ENCODE measurements at regions not wholly inside any gene's neighbourhood (a gene's known extent, or its start where the extent isn't known, plus 50 kb on each side); places are given as distances from the start of the nearest gene placed in this dataset.

GRCh38 chr6:125485757-125486156 is 184.0 kb upstream of the HDDC2 start:
- dilution Hi-C loops (cut with MboI; ENCODE audit: extremely low pct_ligation_motif_present, low sequenced_read_pairs) (no loop called here), intact Hi-C loops (cut with micrococcal nuclease) (no loop called here)
- no TSS peak for BruUV-seq (replicated peaks)
- no peaks in the 10 kb centered on the region for H3K36me3 ChIP-seq (ENCODE audit: control insufficient read depth in 2 of 2, extremely low read depth in 1 of 2, insufficient read depth in 2 of 2, low read length in 2 of 2)
- TF ChIP-seq JUN (IDR thresholded peaks at IDR 0.05; ENCODE audit: borderline replicate concordance, insufficient read depth, insufficient read length, low read depth) (no peak), POLR2AphosphoS5 (IDR thresholded peaks at IDR 0.05; ENCODE audit: insufficient read depth, low read depth, low read length) (no peak), EZH2 (IDR thresholded peaks at IDR 0.05; ENCODE audit: borderline replicate concordance, low read depth, low read length, severe bottlenecking) (no peak), MAX (IDR thresholded peaks at IDR 0.05; ENCODE audit: insufficient read depth, insufficient read length) (no peak), GATA2 (IDR thresholded peaks at IDR 0.05; ENCODE audit: insufficient read depth, insufficient read length, low read depth, low read length) (no peak), FOS (IDR thresholded peaks at IDR 0.05; ENCODE audit: borderline replicate concordance, insufficient read depth, low read length) (no peak), MYC (IDR thresholded peaks at IDR 0.05; ENCODE audit: low read depth, low read length) (no peak), POLR2A (IDR thresholded peaks at IDR 0.05; ENCODE audit: low read depth, low read length) (no peak)
- TF ChIP-seq, protein P1, sequence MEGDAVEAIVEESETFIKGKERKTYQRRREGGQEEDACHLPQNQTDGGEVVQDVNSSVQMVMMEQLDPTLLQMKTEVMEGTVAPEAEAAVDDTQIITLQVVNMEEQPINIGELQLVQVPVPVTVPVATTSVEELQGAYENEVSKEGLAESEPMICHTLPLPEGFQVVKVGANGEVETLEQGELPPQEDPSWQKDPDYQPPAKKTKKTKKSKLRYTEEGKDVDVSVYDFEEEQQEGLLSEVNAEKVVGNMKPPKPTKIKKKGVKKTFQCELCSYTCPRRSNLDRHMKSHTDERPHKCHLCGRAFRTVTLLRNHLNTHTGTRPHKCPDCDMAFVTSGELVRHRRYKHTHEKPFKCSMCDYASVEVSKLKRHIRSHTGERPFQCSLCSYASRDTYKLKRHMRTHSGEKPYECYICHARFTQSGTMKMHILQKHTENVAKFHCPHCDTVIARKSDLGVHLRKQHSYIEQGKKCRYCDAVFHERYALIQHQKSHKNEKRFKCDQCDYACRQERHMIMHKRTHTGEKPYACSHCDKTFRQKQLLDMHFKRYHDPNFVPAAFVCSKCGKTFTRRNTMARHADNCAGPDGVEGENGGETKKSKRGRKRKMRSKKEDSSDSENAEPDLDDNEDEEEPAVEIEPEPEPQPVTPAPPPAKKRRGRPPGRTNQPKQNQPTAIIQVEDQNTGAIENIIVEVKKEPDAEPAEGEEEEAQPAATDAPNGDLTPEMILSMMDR (IDR thresholded peaks at IDR 0.05; ENCODE audit: extremely low read depth in 1 of 2, insufficient read depth in 1 of 2, low read depth in 1 of 2, low read length in 2 of 2): no peak
- no peaks in the 10 kb centered on the region for H3K79me2 ChIP-seq (ENCODE audit: control insufficient read depth, insufficient read depth, low read length)
- FAIRE-seq (no peak), DNase-seq (ENCODE audit: low read depth, low spot score) (no peak)
- no peak overlapping the region for H3K4me3 ChIP-seq (replicated peaks in 1 of 3; ENCODE audit: insufficient read depth in 1 of 3, low read depth in 1 of 3, low read length in 3 of 3)
- H3K4me2 ChIP-seq (ENCODE audit: insufficient read depth, low read length): no peak overlapping the region
- no peaks in the 10 kb centered on the region for H4K20me1 ChIP-seq (replicated peaks; ENCODE audit: control insufficient read depth, extremely low read depth, insufficient read depth, low read length)
- peaks cover 21% of the 10 kb centered on the region for H3K4me1 ChIP-seq (ENCODE audit: control insufficient read depth, extremely low read depth, insufficient read depth, low read length)
- H3K27ac ChIP-seq (ENCODE audit: insufficient read depth, low read depth, low read length): no peak overlapping the region
- ChIA-PET CTCF (no interaction called here), POLR2A (no interaction called here)
- no peak overlapping the region for H3K9ac ChIP-seq (replicated peaks; ENCODE audit: extremely low read depth, insufficient read depth, low read length)
- H3K27me3 ChIP-seq (ENCODE audit: control insufficient read depth in 2 of 2, insufficient read depth in 2 of 2, low read length in 2 of 2): peaks cover 0 to 4% of the 10 kb centered on the region in 2 experiments
- H3K9me1 ChIP-seq (replicated peaks; ENCODE audit: control insufficient read depth, extremely low read depth, insufficient read depth, low read length): no peaks in the 10 kb centered on the region
- no peaks in the 10 kb centered on the region for H3K9me3 ChIP-seq (replicated peaks; ENCODE audit: control insufficient read depth, insufficient read depth, low read length)
- no peak overlapping the region for H2AFZ ChIP-seq (ENCODE audit: low read depth, low read length)

All from endothelial cell of umbilical vein (primary cell).